ENCODE measurements at regions not wholly inside any gene's neighbourhood (a gene's known extent, or its start where the extent isn't known, plus 50 kb on each side); places are given as distances from the start of the nearest gene placed in this dataset.
"Not testable (repeated sequence)": the region's sequence is repeated elsewhere in the genome, so short reads cannot be mapped to it uniquely, and the experiment has no call there.

DNA sequence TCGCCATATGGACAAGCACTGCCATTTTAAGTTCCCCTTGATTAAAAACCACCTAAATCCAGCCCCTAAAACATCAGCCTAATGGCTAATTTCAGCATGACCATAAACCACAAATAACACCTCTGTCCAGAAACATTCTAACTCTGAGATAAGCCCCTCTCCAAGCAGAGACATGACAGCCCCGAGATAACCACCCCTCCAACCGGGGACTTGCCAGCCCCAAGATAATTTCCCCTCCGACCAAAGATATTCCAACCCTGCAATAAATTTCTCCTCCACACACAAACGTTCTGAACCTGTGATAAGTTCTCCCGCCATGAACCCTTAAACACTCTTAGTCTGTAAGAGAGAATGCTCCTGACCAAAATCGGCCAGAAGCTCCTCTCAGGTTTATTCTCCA is 586.8 kb downstream of the EDEM1 start:
- POLR2A ChIA-PET, result no interaction called here
- no peak for ATAC-seq

DNA sequence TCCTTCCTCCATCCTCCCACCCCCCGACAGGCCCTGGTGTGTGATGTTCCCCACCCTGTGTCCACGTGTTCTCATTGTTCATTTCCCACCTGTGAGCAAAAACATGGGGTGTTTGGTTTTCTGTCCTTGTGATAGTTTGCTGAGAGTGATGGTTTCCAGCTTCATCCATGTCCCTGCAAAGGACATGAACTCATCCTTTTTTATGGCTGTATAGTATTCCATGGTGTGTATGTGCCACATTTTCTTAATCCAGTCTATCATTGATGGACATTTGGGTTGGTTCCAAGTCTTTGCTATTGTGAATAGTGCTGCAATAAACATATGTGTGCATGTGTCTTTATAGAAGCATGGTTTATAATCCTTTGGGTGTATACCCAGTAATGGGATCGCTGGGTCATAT is 587.6 kb downstream of the EDEM1 start:
- H3K36me3 ChIP-seq (ENCODE audit: control insufficient read depth in 2 of 3, insufficient read depth in 3 of 3, low read length in 3 of 3); H3K27ac Mint-ChIP-seq; H3K27ac ChIP-seq (ENCODE audit: low read depth, low read length); H3K27me3 ChIP-seq (ENCODE audit: control insufficient read depth in 2 of 2, insufficient read depth in 2 of 2, low read length in 2 of 2); H3K27me3 Mint-ChIP-seq; ATAC-seq; H3K9me3 ChIP-seq (ENCODE audit: control insufficient read depth in 2 of 3, low read length in 3 of 3); H3K4me3 Mint-ChIP-seq; intact Hi-C loops (cut with micrococcal nuclease); POLR2A ChIA-PET; CTCF ChIA-PET; H3K4me3 ChIP-seq (ENCODE audit: low read length); H3K36me3 Mint-ChIP-seq; H3K4me1 ChIP-seq (ENCODE audit: control insufficient read depth in 2 of 2, insufficient read depth in 2 of 2, low read length in 2 of 2); DNase-seq; H3K4me1 Mint-ChIP-seq: not testable (repeated sequence)
- peaks cover 0 to 27% (median 7%) of the 10 kb centered on the region in 11 donors for H3K9me3 Mint-ChIP-seq

More for the DNA sequence above, 586.8 kb downstream of the EDEM1 start:
- intact Hi-C loops (cut with micrococcal nuclease), result no loop called here
- no peaks in the 10 kb centered on the region for H3K27me3 ChIP-seq (ENCODE audit: control insufficient read depth in 2 of 2, insufficient read depth in 2 of 2, low read length in 2 of 2)
- no peaks in the 10 kb centered on the region for H3K9me3 ChIP-seq (ENCODE audit: control insufficient read depth in 2 of 3, low read length in 3 of 3)
- H3K9me3 Mint-ChIP-seq, result peaks cover 0 to 27% (median 7%) of the 10 kb centered on the region in 11 donors
- H3K4me3 Mint-ChIP-seq, result no peak overlapping the region
- H3K27ac ChIP-seq (ENCODE audit: low read depth, low read length), result no peak overlapping the region
- H3K36me3 ChIP-seq (ENCODE audit: control insufficient read depth in 2 of 3, insufficient read depth in 3 of 3, low read length in 3 of 3), result no peaks in the 10 kb centered on the region
- H3K27ac Mint-ChIP-seq, result no peak overlapping the region
- H3K4me1 Mint-ChIP-seq, result no peaks in the 10 kb centered on the region
- CTCF ChIA-PET, result no interaction called here
- H3K4me3 ChIP-seq (ENCODE audit: low read length), result no peak overlapping the region
- no peaks in the 10 kb centered on the region for H3K27me3 Mint-ChIP-seq
- H3K36me3 Mint-ChIP-seq, result no peaks in the 10 kb centered on the region
- no peak for DNase-seq
- no peaks in the 10 kb centered on the region for H3K4me1 ChIP-seq (ENCODE audit: control insufficient read depth in 2 of 2, insufficient read depth in 2 of 2, low read length in 2 of 2)

DNA sequence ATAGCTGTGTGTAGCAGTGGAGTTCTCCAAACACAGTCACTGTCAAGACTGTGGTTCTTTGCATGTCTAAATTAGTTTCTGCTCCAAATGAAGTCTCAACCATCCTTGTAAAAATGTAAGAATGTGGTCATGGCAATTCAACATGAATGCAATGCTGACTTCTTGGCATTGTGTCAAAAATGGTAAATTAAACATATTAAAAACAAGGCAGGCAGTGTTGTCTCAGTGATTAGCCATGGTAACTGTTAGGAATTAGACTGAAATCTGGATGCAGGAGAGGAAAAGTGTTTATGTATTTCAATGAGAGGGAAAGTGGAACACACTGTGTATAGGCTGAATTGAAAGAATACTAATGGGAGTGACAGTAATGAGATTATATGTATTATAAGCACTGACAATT is 597.2 kb downstream of the EDEM1 start:
- no peaks in the 10 kb centered on the region for H3K27me3 ChIP-seq (ENCODE audit: control insufficient read depth in 2 of 2, insufficient read depth in 2 of 2, low read length in 2 of 2)
- no peaks in the 10 kb centered on the region for H3K36me3 ChIP-seq (ENCODE audit: control insufficient read depth in 2 of 3, insufficient read depth in 3 of 3, low read length in 3 of 3)
- H3K36me3 Mint-ChIP-seq, result no peaks in the 10 kb centered on the region
- no peak overlapping the region for H3K27ac Mint-ChIP-seq
- H3K9me3 ChIP-seq (ENCODE audit: control insufficient read depth in 2 of 3, low read length in 3 of 3), result no peaks in the 10 kb centered on the region
- CTCF ChIA-PET, result no interaction called here
- no peak overlapping the region for H3K4me3 Mint-ChIP-seq
- DNase-seq, result no peak
- peaks cover 0 to 1% (median 0%) of the 10 kb centered on the region in 7 donors for H3K4me1 Mint-ChIP-seq
- POLR2A ChIA-PET, result no interaction called here
- no peaks in the 10 kb centered on the region for H3K27me3 Mint-ChIP-seq
- no peak overlapping the region for H3K4me3 ChIP-seq (ENCODE audit: low read length)
- H3K9me3 Mint-ChIP-seq, result peaks cover 0 to 3% (median 0%) of the 10 kb centered on the region in 11 donors
- ATAC-seq, result no peak
- no peak overlapping the region for H3K27ac ChIP-seq (ENCODE audit: low read depth, low read length)
- intact Hi-C loops (cut with micrococcal nuclease), result no loop called here
- H3K4me1 ChIP-seq (ENCODE audit: control insufficient read depth in 2 of 2, insufficient read depth in 2 of 2, low read length in 2 of 2), result no peaks in the 10 kb centered on the region

DNA sequence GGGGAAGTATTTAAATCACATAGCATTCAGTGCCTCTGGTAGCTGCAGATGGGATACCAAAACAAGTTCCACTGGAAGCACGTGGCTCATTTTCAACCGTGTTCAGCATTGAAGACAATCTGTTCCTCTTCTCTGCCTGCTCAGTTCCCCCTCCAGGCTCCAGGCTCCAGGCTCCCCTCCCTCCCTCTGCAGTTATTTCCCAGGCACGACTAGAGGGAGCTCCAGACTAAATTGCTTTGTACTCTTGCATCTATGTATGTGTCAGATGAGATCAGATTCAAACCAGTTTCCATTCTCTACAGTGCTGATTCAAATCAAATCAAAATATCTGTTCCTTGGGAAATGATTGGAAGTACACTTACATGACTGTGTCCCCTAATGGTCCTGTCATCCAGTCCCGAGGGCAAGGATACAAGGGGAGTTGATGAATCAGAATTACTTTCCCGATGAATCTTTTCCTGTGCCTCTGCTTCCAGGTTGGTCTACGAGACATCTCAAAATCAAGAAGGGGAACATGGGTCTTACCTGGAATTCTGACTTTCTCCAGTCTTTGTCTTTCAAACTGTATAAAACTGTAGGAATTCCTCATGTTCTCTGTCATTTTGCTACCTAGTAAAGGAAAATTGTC is 600.5 kb downstream of the EDEM1 start:
- intact Hi-C loops (cut with micrococcal nuclease), result no loop called here
- ATAC-seq (no peak), DNase-seq (no peak)
- H3K27ac ChIP-seq (ENCODE audit: low read depth, low read length), result no peak overlapping the region
- no peaks in the 10 kb centered on the region for H3K9me3 ChIP-seq (ENCODE audit: control insufficient read depth in 2 of 3, low read length in 3 of 3)
- H3K4me1 ChIP-seq (ENCODE audit: control insufficient read depth in 2 of 2, insufficient read depth in 2 of 2, low read length in 2 of 2), result no peaks in the 10 kb centered on the region
- Mint-ChIP-seq H3K4me1 (peaks cover 0 to 1% (median 0%) of the 10 kb centered on the region in 7 donors), H3K4me3 (no peak overlapping the region), H3K27ac (no peak overlapping the region), H3K36me3 (no peaks in the 10 kb centered on the region), H3K9me3 (peaks cover 0 to 3% (median 0%) of the 10 kb centered on the region in 11 donors), H3K27me3 (peaks cover 0 to 4% (median 0%) of the 10 kb centered on the region in 5 donors)
- no peaks in the 10 kb centered on the region for H3K27me3 ChIP-seq (ENCODE audit: control insufficient read depth in 2 of 2, insufficient read depth in 2 of 2, low read length in 2 of 2)
- no peaks in the 10 kb centered on the region for H3K36me3 ChIP-seq (ENCODE audit: control insufficient read depth in 2 of 3, insufficient read depth in 3 of 3, low read length in 3 of 3)
- POLR2A ChIA-PET, result no interaction called here
- H3K4me3 ChIP-seq (ENCODE audit: low read length), result no peak overlapping the region
- CTCF ChIA-PET, result interaction anchor here (0.7 kb wide), 1 partner anchor 67 kb away, joined by 4 read pairs; no protein-coding TSS in a partner anchor

DNA sequence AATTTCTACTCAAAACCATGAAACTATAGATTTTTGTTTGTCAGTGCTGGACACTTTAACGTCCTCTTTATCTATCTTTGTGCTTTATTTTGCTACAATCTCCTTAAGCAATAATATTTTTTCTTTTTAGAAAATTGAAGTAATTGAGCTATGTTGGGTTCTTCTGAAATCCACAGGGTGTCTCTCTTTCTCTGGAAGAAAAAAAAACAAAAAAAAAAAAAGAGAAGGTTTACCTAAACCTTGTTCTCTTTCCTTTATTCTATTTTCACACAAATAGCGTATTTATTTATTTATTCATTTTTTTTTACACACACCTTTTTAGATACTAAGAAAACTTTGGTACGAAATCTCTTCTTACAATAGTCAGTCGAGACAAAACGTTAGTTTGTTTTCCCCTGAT is 601.0 kb downstream of the EDEM1 start:
- H3K27me3 ChIP-seq (ENCODE audit: control insufficient read depth in 2 of 2, insufficient read depth in 2 of 2, low read length in 2 of 2), result no peaks in the 10 kb centered on the region
- ChIA-PET CTCF (interaction anchor here (0.7 kb wide), 1 partner anchor 68 kb away, joined by 4 read pairs; no protein-coding TSS in a partner anchor), POLR2A (no interaction called here)
- no peaks in the 10 kb centered on the region for H3K36me3 ChIP-seq (ENCODE audit: control insufficient read depth in 2 of 3, insufficient read depth in 3 of 3, low read length in 3 of 3)
- no peaks in the 10 kb centered on the region for H3K9me3 ChIP-seq (ENCODE audit: control insufficient read depth in 2 of 3, low read length in 3 of 3)
- Mint-ChIP-seq H3K36me3 (no peaks in the 10 kb centered on the region), H3K27ac (no peak overlapping the region), H3K9me3 (peaks cover 0 to 3% (median 0%) of the 10 kb centered on the region in 11 donors), H3K4me3 (no peak overlapping the region), H3K27me3 (peaks cover 0 to 4% (median 0%) of the 10 kb centered on the region in 5 donors), H3K4me1 (peaks cover 0 to 1% (median 0%) of the 10 kb centered on the region in 7 donors)
- intact Hi-C loops (cut with micrococcal nuclease), result no loop called here
- ATAC-seq (no peak), DNase-seq (no peak)
- no peak overlapping the region for H3K4me3 ChIP-seq (ENCODE audit: low read length)
- no peaks in the 10 kb centered on the region for H3K4me1 ChIP-seq (ENCODE audit: control insufficient read depth in 2 of 2, insufficient read depth in 2 of 2, low read length in 2 of 2)
- no peak overlapping the region for H3K27ac ChIP-seq (ENCODE audit: low read depth, low read length)

DNA sequence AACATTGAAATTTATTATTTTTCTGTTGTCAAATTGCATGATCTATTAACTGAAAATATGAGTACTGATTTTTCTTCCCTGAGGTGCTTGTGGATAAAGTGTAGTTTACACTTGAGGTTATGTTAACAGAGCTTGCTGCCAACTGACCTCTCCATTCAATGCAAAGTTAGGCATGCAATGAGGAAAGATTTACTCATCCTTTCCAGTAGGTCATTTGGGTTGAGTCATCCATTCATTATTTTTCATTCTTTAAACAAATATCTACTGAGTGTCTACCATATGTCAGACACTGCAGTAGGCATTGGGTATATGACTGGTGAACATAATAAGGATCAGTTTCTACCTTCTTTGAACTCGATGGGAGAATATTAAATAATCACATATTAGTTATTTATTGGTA is 604.1 kb downstream of the EDEM1 start:
- Mint-ChIP-seq H3K4me1 (peaks cover 0 to 1% (median 0%) of the 10 kb centered on the region in 7 donors), H3K4me3 (no peak overlapping the region), H3K27me3 (peaks cover 0 to 4% (median 0%) of the 10 kb centered on the region in 5 donors), H3K27ac (no peak overlapping the region), H3K9me3 (peaks cover 0 to 8% (median 0%) of the 10 kb centered on the region in 11 donors), H3K36me3 (no peaks in the 10 kb centered on the region)
- POLR2A ChIA-PET, result no interaction called here
- intact Hi-C loops (cut with micrococcal nuclease), result no loop called here
- no peaks in the 10 kb centered on the region for H3K27me3 ChIP-seq (ENCODE audit: control insufficient read depth in 2 of 2, insufficient read depth in 2 of 2, low read length in 2 of 2)
- no peaks in the 10 kb centered on the region for H3K4me1 ChIP-seq (ENCODE audit: control insufficient read depth in 2 of 2, insufficient read depth in 2 of 2, low read length in 2 of 2)
- DNase-seq, result no peak
- no peak overlapping the region for H3K27ac ChIP-seq (ENCODE audit: low read depth, low read length)
- no peak for ATAC-seq
- H3K9me3 ChIP-seq (ENCODE audit: control insufficient read depth in 2 of 3, low read length in 3 of 3), result no peaks in the 10 kb centered on the region
- CTCF ChIA-PET, result no interaction called here
- no peak overlapping the region for H3K4me3 ChIP-seq (ENCODE audit: low read length)
- no peaks in the 10 kb centered on the region for H3K36me3 ChIP-seq (ENCODE audit: control insufficient read depth in 2 of 3, insufficient read depth in 3 of 3, low read length in 3 of 3)

DNA sequence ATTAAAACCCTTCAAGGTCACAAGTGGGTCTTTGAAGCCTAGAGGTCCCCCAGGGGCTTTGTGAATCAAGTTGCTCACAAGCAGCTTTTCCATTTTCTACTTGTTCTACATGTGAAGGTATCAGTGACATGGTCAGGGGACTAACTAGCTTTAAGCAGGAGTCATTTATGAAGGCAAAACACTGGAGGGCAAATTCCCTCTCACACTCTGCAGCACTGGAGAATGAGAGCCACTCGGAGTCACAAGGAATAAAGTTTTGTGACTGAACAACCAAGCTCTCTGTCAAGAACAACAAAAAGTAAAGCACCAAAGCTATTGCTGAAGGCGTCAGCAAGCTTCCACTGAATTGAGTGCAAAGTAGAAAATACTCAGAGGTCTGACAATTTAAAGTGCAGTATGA is 609.0 kb downstream of the EDEM1 start:
- ATAC-seq, result no peak
- intact Hi-C loops (cut with micrococcal nuclease), result no loop called here
- Mint-ChIP-seq H3K36me3 (no peaks in the 10 kb centered on the region), H3K27me3 (no peaks in the 10 kb centered on the region), H3K9me3 (peaks cover 0 to 8% (median 0%) of the 10 kb centered on the region in 11 donors), H3K4me3 (no peak overlapping the region), H3K4me1 (no peaks in the 10 kb centered on the region), H3K27ac (no peak overlapping the region)
- POLR2A ChIA-PET, result no interaction called here
- no peaks in the 10 kb centered on the region for H3K9me3 ChIP-seq (ENCODE audit: control insufficient read depth in 2 of 3, low read length in 3 of 3)
- H3K4me1 ChIP-seq (ENCODE audit: control insufficient read depth in 2 of 2, insufficient read depth in 2 of 2, low read length in 2 of 2), result no peaks in the 10 kb centered on the region
- H3K4me3 ChIP-seq (ENCODE audit: low read length), result no peak overlapping the region
- no peak for DNase-seq
- H3K27ac ChIP-seq (ENCODE audit: low read depth, low read length), result no peak overlapping the region
- no peaks in the 10 kb centered on the region for H3K27me3 ChIP-seq (ENCODE audit: control insufficient read depth in 2 of 2, insufficient read depth in 2 of 2, low read length in 2 of 2)
- CTCF ChIA-PET, result no interaction called here
- H3K36me3 ChIP-seq (ENCODE audit: control insufficient read depth in 2 of 3, insufficient read depth in 3 of 3, low read length in 3 of 3), result no peaks in the 10 kb centered on the region

Data from naive thymus-derived CD4-positive, alpha-beta T cell (primary cell).